Smooth muscle cell (in vitro differentiated cells): ENCODE measurements at regions not wholly inside any gene's neighbourhood (a gene's known extent, or its start where the extent isn't known, plus 50 kb on each side); places are given as distances from the start of the nearest gene placed in this dataset.
"Not testable (repeated sequence)": the region's sequence is repeated elsewhere in the genome, so short reads cannot be mapped to it uniquely, and the experiment has no call there.

Experiments used
- DNase-seq: peaks from one replicate; lab custom pipeline; 2025; ENCODE audit not compliant: unreplicated experiment; lab: John Stamatoyannopoulos, UW
- H2AFZ ChIP-seq: fragments of 200-600 bp; sonication (generic); 2 replicates; pipeline ENCODE4 v1.6.0; 2016; ENCODE audit warnings: antibody characterized with exemption, low read depth, mild to moderate bottlenecking
- H3F3A ChIP-seq: fragments of 200-600 bp; sonication (generic); 2 replicates; pipeline ENCODE4 v1.6.0; 2017; ENCODE audit warnings: antibody characterized with exemption, low read depth
- H3K27ac ChIP-seq: fragments of 200-600 bp; sonication (generic); 2 replicates; pipeline ENCODE4 v1.5.1; 2016; ENCODE audit warnings: low read depth, mild to moderate bottlenecking
- H3K27me3 ChIP-seq: fragments of 200-600 bp; sonication (generic); 2 replicates; pipeline ENCODE4 v1.6.1; 2016; ENCODE audit warnings: low read depth, mild to moderate bottlenecking
- H3K36me3 ChIP-seq: fragments of 200-600 bp; sonication (generic); 2 replicates; pipeline ENCODE4 v1.5.1; 2016; ENCODE audit warnings: low read depth
- H3K4me1 ChIP-seq: fragments of 200-600 bp; sonication (generic); 2 replicates; pipeline ENCODE4 v1.5.1; 2016; ENCODE audit warnings: low read depth
- H3K4me2 ChIP-seq: fragments of 200-600 bp; sonication (generic); 2 replicates; pipeline ENCODE4 v1.6.0; 2016; ENCODE audit warnings: mild to moderate bottlenecking
- H3K4me3 ChIP-seq: fragments of 200-600 bp; sonication (generic); 2 replicates; pipeline ENCODE4 v1.5.1; 2016; ENCODE audit warnings: mild to moderate bottlenecking
- H3K79me2 ChIP-seq: fragments of 200-600 bp; sonication (generic); 2 replicates; pipeline ENCODE4 v1.6.0; 2016; ENCODE audit warnings: low read depth, mild to moderate bottlenecking
- H3K9ac ChIP-seq: fragments of 200-600 bp; sonication (generic); 2 replicates; pipeline ENCODE4 v1.6.0; 2016; ENCODE audit warnings: low read depth
- H3K9me3 ChIP-seq: fragments of 200-600 bp; sonication (generic); replicated peaks from 2 replicates; pipeline ENCODE4 v1.5.1; 2016; ENCODE audit warnings: low read depth
- H4K20me1 ChIP-seq: fragments of 200-600 bp; sonication (generic); 2 replicates; pipeline ENCODE4 v1.6.0; 2016; ENCODE audit warnings: low read depth
- WGBS: methylation state at CpG from one replicate; pipeline ENCODE4 v1.1.7; 2016; ENCODE audit warnings: low lambda C conversion rate; 5-methylcytosine and 5-hydroxymethylcytosine counted together
- TF ChIP-seq, protein P1 (sequence below): fragments of 200-600 bp; sonication (generic); IDR thresholded peaks from 2 replicates; pipeline ENCODE4 v1.5.1; 2017; ENCODE audit warnings: borderline replicate concordance, mild to moderate bottlenecking, antibody characterized with exemption; ENCODE audit not compliant: insufficient read depth, poor library complexity, severe bottlenecking

DNA sequence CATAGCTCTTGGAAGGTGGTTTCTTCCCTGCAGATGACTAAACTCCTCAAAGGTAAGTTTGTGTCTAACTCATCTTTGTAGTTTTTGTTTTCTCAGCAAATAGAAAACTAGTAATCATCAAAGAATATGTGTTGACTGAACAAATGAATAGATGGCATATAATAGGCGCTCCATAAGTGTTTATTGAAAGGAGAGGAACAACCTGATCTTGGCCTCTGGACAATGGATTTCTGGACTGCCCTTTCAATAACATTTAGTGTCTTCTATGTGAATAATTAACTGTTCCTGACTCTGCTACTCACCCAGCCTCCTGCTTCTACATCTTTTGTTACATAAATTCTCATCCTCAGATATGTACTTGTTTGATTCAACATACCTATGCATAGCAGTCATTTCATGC is 399.1 kb downstream of the PPP1R2C start:
- 93% methylated on average over 1 of the region's 1 CpG for WGBS
- Histone ChIP-seq H3F3A (no peaks in the 10 kb centered on the region), H2AFZ (no peak overlapping the region), H3K4me2 (no peak overlapping the region), H3K4me1 (no peaks in the 10 kb centered on the region), H4K20me1 (no peaks in the 10 kb centered on the region), H3K27me3 (no peaks in the 10 kb centered on the region), H3K36me3 (no peaks in the 10 kb centered on the region), H3K27ac (no peak overlapping the region), H3K9ac (no peak overlapping the region), H3K9me3 (no peaks in the 10 kb centered on the region), H3K4me3 (no peak overlapping the region), H3K79me2 (no peaks in the 10 kb centered on the region)
- DNase-seq = no peak
- TF ChIP-seq, protein P1, sequence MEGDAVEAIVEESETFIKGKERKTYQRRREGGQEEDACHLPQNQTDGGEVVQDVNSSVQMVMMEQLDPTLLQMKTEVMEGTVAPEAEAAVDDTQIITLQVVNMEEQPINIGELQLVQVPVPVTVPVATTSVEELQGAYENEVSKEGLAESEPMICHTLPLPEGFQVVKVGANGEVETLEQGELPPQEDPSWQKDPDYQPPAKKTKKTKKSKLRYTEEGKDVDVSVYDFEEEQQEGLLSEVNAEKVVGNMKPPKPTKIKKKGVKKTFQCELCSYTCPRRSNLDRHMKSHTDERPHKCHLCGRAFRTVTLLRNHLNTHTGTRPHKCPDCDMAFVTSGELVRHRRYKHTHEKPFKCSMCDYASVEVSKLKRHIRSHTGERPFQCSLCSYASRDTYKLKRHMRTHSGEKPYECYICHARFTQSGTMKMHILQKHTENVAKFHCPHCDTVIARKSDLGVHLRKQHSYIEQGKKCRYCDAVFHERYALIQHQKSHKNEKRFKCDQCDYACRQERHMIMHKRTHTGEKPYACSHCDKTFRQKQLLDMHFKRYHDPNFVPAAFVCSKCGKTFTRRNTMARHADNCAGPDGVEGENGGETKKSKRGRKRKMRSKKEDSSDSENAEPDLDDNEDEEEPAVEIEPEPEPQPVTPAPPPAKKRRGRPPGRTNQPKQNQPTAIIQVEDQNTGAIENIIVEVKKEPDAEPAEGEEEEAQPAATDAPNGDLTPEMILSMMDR = no peak

DNA sequence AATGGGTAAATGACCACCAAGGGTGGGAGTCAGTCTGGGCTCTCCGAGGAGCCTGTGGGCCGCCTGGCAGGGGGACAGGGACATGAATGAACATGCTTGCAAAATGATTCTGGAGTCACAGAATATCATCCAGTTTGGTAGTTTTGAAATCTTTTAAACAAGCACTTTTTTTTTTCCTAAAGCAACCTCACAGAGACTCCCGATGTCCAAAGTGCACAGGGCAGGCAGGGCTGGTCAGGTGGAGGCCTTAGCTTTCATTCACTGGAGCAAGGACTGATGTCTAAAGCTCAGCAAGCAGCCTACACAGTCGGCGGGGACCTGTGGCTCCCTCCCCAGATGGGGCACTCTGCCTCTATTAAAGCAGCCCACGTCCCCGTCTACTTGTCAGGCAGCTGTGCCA is 402.9 kb downstream of the PPP1R2C start:
- no peaks in the 10 kb centered on the region for H3K4me1 ChIP-seq
- no peaks in the 10 kb centered on the region for H3F3A ChIP-seq
- H3K4me3 ChIP-seq = no peak overlapping the region
- no peak overlapping the region for H3K9ac ChIP-seq
- H3K9me3 ChIP-seq = no peaks in the 10 kb centered on the region
- no peaks in the 10 kb centered on the region for H4K20me1 ChIP-seq
- TF ChIP-seq, protein P1 = no peak
- H3K27me3 ChIP-seq = no peaks in the 10 kb centered on the region
- no peaks in the 10 kb centered on the region for H3K36me3 ChIP-seq
- no peaks in the 10 kb centered on the region for H3K79me2 ChIP-seq
- H2AFZ ChIP-seq = no peak overlapping the region
- no peak overlapping the region for H3K4me2 ChIP-seq
- H3K27ac ChIP-seq = no peak overlapping the region
- 84% methylated on average over 7 of the region's 7 CpGs for WGBS
- no peak for DNase-seq

DNA sequence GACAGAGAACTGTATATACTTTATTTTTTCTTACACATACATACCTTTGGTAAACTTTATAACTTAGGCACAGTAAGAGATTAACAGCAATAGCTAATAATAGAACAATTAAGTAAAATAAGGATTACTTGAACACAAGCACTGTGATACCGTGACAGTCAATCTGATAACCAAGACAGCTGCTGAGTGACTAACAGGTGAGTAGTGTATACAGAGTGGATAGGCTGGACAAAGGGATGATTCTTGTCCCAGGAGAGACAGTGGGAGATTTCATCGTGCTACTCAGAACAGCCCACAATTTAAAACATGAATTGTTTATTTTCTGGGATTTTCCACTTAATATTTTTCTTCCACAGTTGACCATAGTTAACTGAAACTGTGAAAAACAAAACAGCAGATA is 411.8 kb downstream of the PPP1R2C start:
- TF ChIP-seq, protein P1 = no peak
- no peaks in the 10 kb centered on the region for H3K4me1 ChIP-seq
- no peak overlapping the region for H2AFZ ChIP-seq
- no peak overlapping the region for H3K4me3 ChIP-seq
- no peak for DNase-seq
- no peaks in the 10 kb centered on the region for H4K20me1 ChIP-seq
- no peak overlapping the region for H3K9ac ChIP-seq
- H3K79me2 ChIP-seq = no peaks in the 10 kb centered on the region
- no peaks in the 10 kb centered on the region for H3K9me3 ChIP-seq
- no peak overlapping the region for H3K27ac ChIP-seq
- no peak overlapping the region for H3K4me2 ChIP-seq
- no peaks in the 10 kb centered on the region for H3K27me3 ChIP-seq
- H3F3A ChIP-seq = no peaks in the 10 kb centered on the region
- H3K36me3 ChIP-seq = no peaks in the 10 kb centered on the region
- WGBS = 60% methylated on average over 2 of the region's 2 CpGs

DNA sequence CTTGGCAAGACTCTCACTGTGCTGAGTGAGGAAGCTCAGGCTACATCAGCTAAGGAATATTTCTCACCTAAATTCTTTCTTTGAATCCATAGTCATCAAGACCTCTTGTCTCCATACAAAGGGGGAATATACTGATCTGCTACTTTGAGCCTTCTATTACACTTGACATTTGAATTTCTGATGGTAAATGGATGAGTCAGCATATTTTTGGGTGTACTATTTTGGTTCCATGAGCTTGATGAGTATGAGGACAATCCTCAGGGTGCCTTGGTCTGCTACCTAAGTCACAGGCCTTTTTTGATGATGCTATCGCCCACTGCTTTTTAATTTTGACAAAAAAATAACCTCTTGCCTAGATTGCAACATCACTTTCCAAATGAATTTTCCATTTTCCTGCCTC is 415.7 kb downstream of the PPP1R2C start:
- no peaks in the 10 kb centered on the region for H4K20me1 ChIP-seq
- WGBS = 81% methylated on average over 1 of the region's 1 CpG
- TF ChIP-seq, protein P1 = no peak

DNA sequence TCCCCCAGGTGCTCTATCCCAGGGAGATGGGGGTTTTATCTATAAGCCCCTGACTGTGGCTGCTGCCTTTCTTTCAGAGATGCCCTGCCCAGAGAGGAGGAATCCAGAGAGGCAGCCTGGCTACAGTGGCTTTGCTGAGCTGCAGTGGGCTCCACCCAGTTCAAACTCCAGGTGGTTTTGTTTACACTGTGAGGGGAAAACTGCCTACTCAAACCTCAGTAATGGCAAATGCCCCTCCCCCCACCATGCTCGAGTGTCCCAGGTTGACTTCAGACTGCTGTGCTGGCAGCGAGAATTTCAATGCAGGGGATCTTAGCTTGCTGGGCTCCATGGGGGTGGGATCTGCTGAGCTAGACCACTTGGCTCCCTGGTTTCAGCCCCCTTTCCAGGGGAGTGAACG is 419.6 kb upstream of the CASK start:
- H3K36me3 ChIP-seq, H4K20me1 ChIP-seq, H3K27me3 ChIP-seq, H3K4me1 ChIP-seq, H3K4me2 ChIP-seq, H3K79me2 ChIP-seq, H3K9me3 ChIP-seq, H3K27ac ChIP-seq, H3F3A ChIP-seq, H3K9ac ChIP-seq, DNase-seq, H2AFZ ChIP-seq, H3K4me3 ChIP-seq: not testable (repeated sequence)
- 74% methylated on average over 3 of the region's 3 CpGs for WGBS

More for the DNA sequence above, 415.7 kb downstream of the PPP1R2C start:
- H3K4me2 ChIP-seq = no peak overlapping the region
- H3K9me3 ChIP-seq = no peaks in the 10 kb centered on the region
- H3K9ac ChIP-seq = no peak overlapping the region
- no peak overlapping the region for H2AFZ ChIP-seq
- no peaks in the 10 kb centered on the region for H3K4me1 ChIP-seq
- no peaks in the 10 kb centered on the region for H3K36me3 ChIP-seq
- H3K27me3 ChIP-seq = no peaks in the 10 kb centered on the region
- no peak overlapping the region for H3K27ac ChIP-seq
- no peaks in the 10 kb centered on the region for H3K79me2 ChIP-seq
- no peak for DNase-seq
- no peaks in the 10 kb centered on the region for H3F3A ChIP-seq
- no peak overlapping the region for H3K4me3 ChIP-seq
